ENCODE measurements at regions not wholly inside any gene's neighbourhood (a gene's known extent, or its start where the extent isn't known, plus 50 kb on each side); places are given as distances from the start of the nearest gene placed in this dataset.

- no peaks in the 10 kb centered on the region for H3K36me3 ChIP-seq (ENCODE audit: control insufficient read depth, insufficient read depth, low read length)
- 83% methylated on average over 2 of the region's 4 CpGs for WGBS (ENCODE audit: insufficient coverage)
- no peaks in the 10 kb centered on the region for H3K4me1 ChIP-seq (ENCODE audit: control insufficient read depth, insufficient read depth, low read length)
- H3K9me3 ChIP-seq (ENCODE audit: control insufficient read depth, insufficient read depth, low read length), result no peaks in the 10 kb centered on the region
- no peak overlapping the region for H3K27ac ChIP-seq (ENCODE audit: low read depth, low read length)
- H3K4me3 ChIP-seq (ENCODE audit: low read depth, low read length), result no peak overlapping the region
- no peaks in the 10 kb centered on the region for H3K27me3 ChIP-seq (ENCODE audit: control insufficient read depth, insufficient read depth, low read length)
- DNase-seq (ENCODE audit: low read depth in 4 of 6, low spot score in 6 of 6), result no peak
These were observed 61.5 kb upstream of the MAGEB2 start for GRCh38 chrX:30153881-30154260.

GRCh38 chrX:30156009-30156408 is 59.4 kb upstream of the MAGEB2 start:
- DNase-seq (ENCODE audit: low read depth in 4 of 6, low spot score in 6 of 6), result no peak
- H3K27me3 ChIP-seq (ENCODE audit: control insufficient read depth, insufficient read depth, low read length), result no peaks in the 10 kb centered on the region
- no peaks in the 10 kb centered on the region for H3K9me3 ChIP-seq (ENCODE audit: control insufficient read depth, insufficient read depth, low read length)
- no peaks in the 10 kb centered on the region for H3K4me1 ChIP-seq (ENCODE audit: control insufficient read depth, insufficient read depth, low read length)
- no peak overlapping the region for H3K4me3 ChIP-seq (ENCODE audit: low read depth, low read length)
- no CpG with 5 or more reads among the region's 2 CpGs for WGBS (ENCODE audit: insufficient coverage)
- no peak overlapping the region for H3K27ac ChIP-seq (ENCODE audit: low read depth, low read length)
- no peaks in the 10 kb centered on the region for H3K36me3 ChIP-seq (ENCODE audit: control insufficient read depth, insufficient read depth, low read length)

- no peak overlapping the region for H3K27ac ChIP-seq (ENCODE audit: low read depth, low read length)
- H3K4me3 ChIP-seq (ENCODE audit: low read depth, low read length), result no peak overlapping the region
- no peaks in the 10 kb centered on the region for H3K36me3 ChIP-seq (ENCODE audit: control insufficient read depth, insufficient read depth, low read length)
- no peak for DNase-seq (ENCODE audit: low read depth in 4 of 6, low spot score in 6 of 6)
- H3K27me3 ChIP-seq (ENCODE audit: control insufficient read depth, insufficient read depth, low read length), result no peaks in the 10 kb centered on the region
- no peaks in the 10 kb centered on the region for H3K9me3 ChIP-seq (ENCODE audit: control insufficient read depth, insufficient read depth, low read length)
- H3K4me1 ChIP-seq (ENCODE audit: control insufficient read depth, insufficient read depth, low read length), result no peaks in the 10 kb centered on the region
- WGBS (ENCODE audit: insufficient coverage), result 80% methylated on average over 1 of the region's 4 CpGs
These were observed 58.3 kb upstream of the MAGEB2 start for GRCh38 chrX:30156880-30157560.

- H3K36me3 ChIP-seq (ENCODE audit: control insufficient read depth, insufficient read depth, low read length), result no peaks in the 10 kb centered on the region
- no peak overlapping the region for H3K27ac ChIP-seq (ENCODE audit: low read depth, low read length)
- H3K9me3 ChIP-seq (ENCODE audit: control insufficient read depth, insufficient read depth, low read length), result no peaks in the 10 kb centered on the region
- H3K27me3 ChIP-seq (ENCODE audit: control insufficient read depth, insufficient read depth, low read length), result no peaks in the 10 kb centered on the region
- WGBS (ENCODE audit: insufficient coverage), result no CpG with 5 or more reads among the region's 3 CpGs
- no peak for DNase-seq (ENCODE audit: low read depth in 4 of 6, low spot score in 6 of 6)
- no peaks in the 10 kb centered on the region for H3K4me1 ChIP-seq (ENCODE audit: control insufficient read depth, insufficient read depth, low read length)
- H3K4me3 ChIP-seq (ENCODE audit: low read depth, low read length), result no peak overlapping the region
These were observed 54.3 kb upstream of the MAGEB2 start for GRCh38 chrX:30161043-30161442.
